HS-5 (cell line): ENCODE measurements at regions not wholly inside any gene's neighbourhood (a gene's known extent, or its start where the extent isn't known, plus 50 kb on each side); places are given as distances from the start of the nearest gene placed in this dataset.
A peak's percentile ranks its signal among the peaks of the same experiment; 100 is the strongest.
"Not testable (repeated sequence)": the region's sequence is repeated elsewhere in the genome, so short reads cannot be mapped to it uniquely, and the experiment has no call there.

Experiments used
- DNase-seq: peaks from one replicate; pipeline ENCODE4 v3.0.0-alpha.2; 2012; ENCODE audit warnings: low read depth

DNA sequence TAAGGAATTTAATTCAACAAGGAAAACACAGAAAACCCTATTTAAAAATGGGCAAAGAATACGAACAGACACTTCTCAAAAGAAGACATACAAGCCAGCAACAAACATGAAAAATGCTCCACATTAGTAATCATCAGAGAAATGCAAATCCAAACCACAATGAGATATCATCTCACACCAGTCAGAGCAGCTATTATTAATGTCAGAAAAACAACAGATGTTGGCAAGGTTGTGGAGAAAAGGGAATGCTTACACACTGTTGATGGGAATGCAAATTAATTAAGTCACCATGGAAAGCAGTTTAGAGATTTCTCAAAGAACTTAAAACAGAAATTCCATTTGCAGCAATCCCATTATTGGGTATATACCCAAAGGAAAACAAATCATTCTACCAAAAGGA, 55.2 kb downstream of the GCC1 start:
- no peak for DNase-seq

DNA sequence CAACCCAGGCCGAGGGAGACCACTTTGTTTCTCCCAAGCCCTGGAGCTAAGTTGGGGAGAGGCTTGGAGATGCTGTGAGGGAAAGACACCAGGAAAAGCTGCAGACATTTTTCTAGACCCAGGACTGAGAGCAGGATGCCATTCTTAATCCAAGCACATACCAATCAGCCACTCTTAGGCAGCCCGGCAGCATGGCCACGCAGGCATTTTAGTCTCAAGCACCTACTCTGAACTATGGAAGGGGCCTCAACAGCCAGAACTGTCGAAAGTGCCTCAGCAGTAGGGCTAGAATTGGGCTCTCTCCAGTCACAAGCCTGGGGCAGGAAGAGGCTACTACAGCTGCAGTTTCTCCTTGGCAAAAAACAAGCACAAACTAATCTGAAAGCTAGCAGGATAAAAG, 57.8 kb downstream of the GCC1 start:
- no peak for DNase-seq

- no peak for DNase-seq
Observed at GRCh38 chr7:127525866-127526480, 59.4 kb downstream of the GCC1 start.

- no peak for DNase-seq
Observed at GRCh38 chr7:127516320-127516719, 69.1 kb downstream of the GCC1 start.

DNA sequence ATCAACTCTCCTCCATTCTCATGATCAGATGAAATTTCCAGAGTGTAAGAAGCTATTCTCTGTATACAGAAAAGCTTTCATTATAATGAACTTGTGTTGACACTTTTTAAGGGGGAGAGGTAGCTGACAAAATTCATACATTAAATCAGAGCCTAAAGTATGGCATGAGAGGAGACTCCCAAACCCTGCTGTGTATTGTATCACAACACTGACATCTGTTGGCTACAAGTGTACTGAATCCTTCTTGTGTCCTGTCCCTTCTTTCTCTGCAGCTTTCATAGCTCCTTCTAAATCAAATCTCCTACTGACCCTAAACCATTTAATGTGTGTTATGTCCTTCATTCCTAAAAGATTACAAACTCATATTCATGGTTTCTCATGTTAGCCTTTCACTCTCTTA, 70.9 kb downstream of the GCC1 start:
- DNase-seq: no peak

GRCh38 chr7:127513311-127513710, 72.1 kb downstream of the GCC1 start:
- no peak for DNase-seq

DNA sequence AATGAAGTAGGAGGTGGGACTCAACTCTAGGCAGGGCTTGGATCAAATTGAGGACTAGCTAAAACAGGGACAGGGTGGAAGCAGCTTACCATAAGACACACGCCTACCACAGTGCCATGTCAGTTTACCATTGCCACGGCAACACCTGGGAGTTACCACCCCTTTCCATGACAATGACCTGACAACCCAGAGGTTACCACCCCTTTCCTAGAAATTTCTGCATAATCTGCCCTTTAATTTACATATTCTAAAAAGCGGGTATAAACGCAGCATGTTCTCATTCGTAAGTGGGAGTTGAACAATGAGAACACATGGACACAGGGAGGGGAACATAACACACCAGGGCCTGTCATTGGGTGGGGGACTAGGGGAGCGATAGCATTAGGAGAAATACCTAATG, 72.7 kb downstream of the GCC1 start:
- no peak for DNase-seq

GRCh38 chr7:127504715-127505114, 80.7 kb downstream of the GCC1 start:
- DNase-seq: no peak

DNA sequence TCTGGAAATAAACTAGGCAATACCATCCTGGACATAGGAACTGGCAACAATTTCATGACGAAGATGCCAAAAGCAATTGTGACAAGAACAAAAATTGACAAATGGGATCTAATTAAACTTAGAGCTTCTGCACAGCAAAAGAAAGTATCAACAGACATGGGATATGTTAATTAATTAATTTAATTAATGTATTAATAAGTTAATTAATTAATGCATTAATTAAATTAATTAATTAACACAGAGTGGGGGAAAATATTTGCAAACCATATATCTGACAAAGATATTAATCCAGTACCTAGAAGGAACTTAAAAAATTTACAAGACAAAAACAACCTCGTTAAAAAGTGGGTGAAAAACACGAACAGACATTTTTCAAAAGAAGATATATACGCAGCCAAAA, 83.6 kb downstream of the GCC1 start:
- no peak for DNase-seq

DNA sequence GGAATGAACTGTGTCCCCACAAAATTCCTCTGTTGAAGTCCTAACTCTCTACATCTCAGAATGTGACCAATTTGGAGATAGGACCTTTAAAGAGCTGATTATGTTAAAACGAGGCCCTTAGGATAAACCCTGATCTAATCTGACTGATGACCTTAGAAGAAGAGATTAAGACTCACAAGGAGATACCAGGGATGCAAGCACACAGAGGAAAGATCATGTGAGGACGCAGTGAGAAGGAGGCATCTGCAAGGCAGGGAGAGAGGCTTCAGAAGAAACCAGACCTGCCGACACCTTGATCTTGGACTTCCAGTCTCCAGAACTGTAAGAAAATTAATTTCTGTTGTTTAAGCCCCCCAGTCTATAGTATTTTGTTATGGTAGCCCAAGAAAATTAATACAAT, 94.9 kb upstream of the ZNF800 start:
- no peak for DNase-seq

DNA sequence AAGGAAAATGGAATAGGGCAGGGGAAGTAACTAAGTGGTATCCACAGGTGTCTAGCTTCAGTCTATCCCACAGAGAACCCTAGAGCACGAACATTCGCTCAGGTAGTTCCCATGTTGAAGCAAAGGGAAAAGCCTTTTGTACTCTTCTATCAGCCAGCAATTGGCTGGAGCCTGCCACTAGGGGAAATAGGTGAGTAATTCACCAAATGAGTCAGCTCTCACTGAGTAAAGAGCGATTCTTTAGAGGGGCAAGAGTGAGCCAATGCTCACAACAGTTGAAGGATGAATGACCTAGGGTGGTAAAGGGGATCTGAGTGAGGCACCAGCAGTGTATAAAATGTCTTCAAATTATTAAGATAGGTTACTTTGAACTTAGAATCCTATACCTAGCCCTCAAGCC, 94.1 kb upstream of the ZNF800 start:
- no peak for DNase-seq

DNA sequence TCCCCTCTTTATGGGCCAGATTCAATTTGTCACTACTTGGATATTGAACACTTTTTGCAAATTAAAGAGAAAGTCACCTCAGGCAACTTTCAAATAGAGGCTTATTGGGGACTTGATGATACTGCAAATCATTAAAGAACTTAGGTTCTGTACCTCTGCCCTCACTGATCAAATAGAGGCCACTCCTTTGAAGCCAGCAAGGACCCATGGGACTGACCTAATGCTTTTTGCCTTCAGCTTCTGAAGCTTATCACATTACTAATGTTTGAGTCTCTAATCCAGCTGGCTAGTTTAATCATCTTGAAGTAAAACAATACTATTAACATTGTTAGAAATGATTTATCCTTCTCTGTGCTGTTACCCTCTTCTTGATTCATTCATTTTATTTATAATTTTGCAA, 93.0 kb upstream of the ZNF800 start:
- no peak for DNase-seq

GRCh38 chr7:127484954-127485353, 92.4 kb upstream of the ZNF800 start:
- DNase-seq: no peak

DNA sequence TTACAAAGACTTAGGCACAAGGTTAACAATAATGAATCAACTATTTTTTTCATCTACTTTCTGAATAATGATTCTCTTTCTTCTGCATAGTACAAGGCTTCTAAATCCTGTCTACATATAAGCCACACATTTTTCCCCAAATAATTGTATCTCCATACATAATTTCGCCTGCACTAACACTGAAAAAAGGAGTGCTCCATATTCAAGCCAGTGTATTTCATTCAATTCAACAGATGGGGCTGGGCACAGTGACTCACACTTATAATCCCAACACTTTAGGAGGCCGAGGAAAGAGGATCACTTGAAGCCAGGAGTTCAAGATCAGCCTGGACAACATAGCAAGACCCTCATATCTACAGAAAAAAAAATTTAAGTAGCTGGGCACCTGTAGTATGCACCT, 86.0 kb upstream of the ZNF800 start:
- DNase-seq: no peak

DNA sequence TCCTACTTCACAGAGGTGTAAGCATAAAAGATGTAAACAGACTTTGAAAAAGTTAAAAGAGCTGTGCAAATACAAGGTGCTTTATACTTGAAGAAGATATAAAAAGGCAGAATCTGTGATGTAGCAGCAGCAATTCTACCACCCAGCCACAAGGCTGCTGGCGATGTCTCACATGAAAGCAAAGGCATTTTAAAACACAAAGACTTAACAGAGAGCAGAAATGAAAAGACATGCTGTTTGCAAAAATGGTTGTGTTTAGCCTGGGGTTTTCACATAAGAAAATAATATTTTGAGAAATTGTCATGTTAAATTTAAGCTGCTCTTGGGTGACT, 85.5 kb upstream of the ZNF800 start:
- DNase-seq: no peak

DNA sequence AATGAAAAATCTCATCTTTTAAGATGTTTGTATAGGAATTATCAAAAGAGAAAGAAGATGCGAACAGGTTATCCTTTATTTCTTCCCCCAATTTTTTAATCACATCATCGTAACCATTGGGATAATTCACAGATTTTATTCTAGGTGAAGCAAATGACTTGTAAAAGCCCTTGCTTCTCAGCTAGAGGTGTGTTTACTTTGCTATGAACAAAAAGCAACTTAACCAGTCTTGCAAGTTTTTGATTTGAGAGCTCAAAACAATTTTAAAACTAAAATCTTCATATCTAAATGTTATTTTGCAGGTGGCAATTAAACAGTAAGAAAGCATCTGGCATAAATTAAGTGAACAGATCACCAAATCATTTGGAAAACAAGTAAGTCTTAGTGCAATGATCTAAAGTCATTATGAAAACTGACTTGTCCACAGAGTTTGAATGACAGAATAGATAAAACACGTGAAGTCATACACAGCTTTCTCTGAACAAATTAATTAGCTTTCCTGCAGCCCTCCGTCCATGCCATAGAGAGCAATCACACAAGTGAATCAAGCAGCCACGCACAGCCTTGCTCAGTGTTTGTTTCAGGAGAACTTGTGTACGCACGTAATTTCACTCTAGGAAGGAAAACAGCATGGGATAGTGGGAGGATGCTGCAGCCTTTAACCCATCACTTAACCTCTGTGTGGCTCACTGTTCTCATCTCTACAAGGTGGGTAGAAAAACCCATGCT, 85.0 kb upstream of the ZNF800 start:
- DNase-seq: no peak

DNA sequence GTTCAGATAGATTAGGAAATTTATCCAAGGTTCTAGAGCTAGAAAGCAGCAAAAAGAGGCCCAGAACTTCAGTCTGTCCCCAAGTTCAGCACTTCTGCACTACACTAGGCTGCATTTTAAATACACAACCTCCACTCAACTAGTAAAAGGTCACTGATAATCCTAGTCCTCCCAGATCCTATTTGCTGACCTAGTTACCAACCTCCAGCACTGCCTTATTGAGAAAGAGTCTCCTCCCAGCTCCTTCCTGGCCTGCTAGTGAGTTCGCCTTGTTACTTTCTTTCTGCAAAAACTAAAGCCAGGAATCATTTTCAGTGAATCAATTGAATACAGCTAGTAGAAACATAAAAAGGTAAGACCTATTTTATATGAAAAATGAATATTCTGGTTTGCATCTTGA, 84.1 kb upstream of the ZNF800 start:
- no peak for DNase-seq

GRCh38 chr7:127474457-127474856, 81.9 kb upstream of the ZNF800 start:
- DNase-seq: no peak

- no peak for DNase-seq
Observed at GRCh38 chr7:127473409-127473808, 80.9 kb upstream of the ZNF800 start.

- DNase-seq: no peak
Observed at GRCh38 chr7:127460077-127460476, 67.6 kb upstream of the ZNF800 start.

DNA sequence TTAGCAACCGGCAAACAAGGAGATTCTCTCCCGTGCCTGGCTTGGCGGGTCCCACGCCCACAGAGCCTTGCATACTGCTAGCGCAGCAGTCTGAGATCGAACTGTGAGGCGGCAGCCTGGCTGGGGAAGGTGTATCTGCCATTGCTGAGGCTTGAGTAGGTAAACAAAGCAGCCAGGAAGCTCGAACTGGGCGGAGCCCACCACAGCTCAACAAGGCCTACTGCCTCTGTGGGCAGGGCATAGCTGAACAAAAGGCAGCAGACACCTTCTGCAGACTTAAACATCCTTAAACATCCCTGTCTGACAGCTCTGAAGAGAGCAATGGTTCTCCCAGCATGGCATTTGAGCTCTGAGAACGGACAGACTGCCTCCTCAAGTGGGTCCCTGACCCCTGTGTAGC, 58.8 kb upstream of the ZNF800 start:
- not testable (repeated sequence) for DNase-seq

DNA sequence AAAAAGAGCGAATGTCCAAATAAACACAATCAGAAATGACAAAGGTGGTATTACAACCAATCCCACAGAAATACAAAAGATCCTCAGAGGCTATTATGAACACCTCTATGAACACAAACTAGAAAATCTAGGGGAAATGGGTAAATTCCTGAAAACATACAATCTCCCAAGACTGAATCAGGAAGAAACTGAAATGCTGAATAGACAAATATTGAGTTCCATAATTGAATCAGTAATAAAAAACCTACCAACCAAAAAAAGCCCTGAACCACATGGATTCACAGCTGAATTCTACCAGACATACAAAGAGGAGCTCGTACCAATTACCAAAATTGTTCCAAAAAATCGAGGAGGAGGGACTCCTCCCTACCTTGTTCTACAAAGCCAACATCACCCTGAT, 56.1 kb upstream of the ZNF800 start:
- DNase-seq: no peak

- DNase-seq: peak; percentile 22
Observed at GRCh38 chr7:127447326-127447945, 54.9 kb upstream of the ZNF800 start.

GRCh38 chr7:127446842-127447241, 54.3 kb upstream of the ZNF800 start:
- no peak for DNase-seq
